IPS DF 4.7 (cell line): ENCODE measurements at regions not wholly inside any gene's neighbourhood (a gene's known extent, or its start where the extent isn't known, plus 50 kb on each side); places are given as distances from the start of the nearest gene placed in this dataset.
"Not testable (repeated sequence)": the region's sequence is repeated elsewhere in the genome, so short reads cannot be mapped to it uniquely, and the experiment has no call there.

ENCODE experiments used
- DNase-seq: peaks from one replicate; pipeline ENCODE4 v3.0.0-alpha.2; 2013; ENCODE audit warnings: low spot score; ENCODE audit errors: extremely low read depth

- no peak for DNase-seq
These were observed 133.2 kb downstream of the ADSS2 start for GRCh38 chr1:244318512-244318911.

GRCh38 chr1:244319283-244320132, 132.2 kb downstream of the ADSS2 start:
- no peak for DNase-seq

- DNase-seq: no peak
These were observed 129.5 kb downstream of the ADSS2 start for GRCh38 chr1:244322181-244322580.

GRCh38 chr1:244322791-244323521, 128.8 kb downstream of the ADSS2 start:
- no peak for DNase-seq

GRCh38 chr1:244324176-244324883, 127.4 kb downstream of the ADSS2 start:
- no peak for DNase-seq

- DNase-seq: no peak
These were observed 126.5 kb downstream of the ADSS2 start for GRCh38 chr1:244325056-244325758.

GRCh38 chr1:244326757-244327156, 125.0 kb downstream of the ADSS2 start:
- no peak for DNase-seq

- no peak for DNase-seq
These were observed 124.2 kb downstream of the ADSS2 start for GRCh38 chr1:244327533-244327932.

GRCh38 chr1:244328476-244328875, 123.2 kb downstream of the ADSS2 start:
- DNase-seq: no peak

GRCh38 chr1:244329591-244330317, 122.0 kb downstream of the ADSS2 start:
- no peak for DNase-seq

- DNase-seq: no peak
These were observed 121.4 kb downstream of the ADSS2 start for GRCh38 chr1:244330318-244330625.

GRCh38 chr1:244332761-244333160, 118.9 kb downstream of the ADSS2 start:
- not testable (repeated sequence) for DNase-seq

GRCh38 chr1:244334315-244334714, 117.4 kb downstream of the ADSS2 start:
- DNase-seq: not testable (repeated sequence)

GRCh38 chr1:244334842-244335241, 116.9 kb downstream of the ADSS2 start:
- DNase-seq: not testable (repeated sequence)

GRCh38 chr1:244335456-244335855, 116.3 kb downstream of the ADSS2 start:
- DNase-seq: no peak

GRCh38 chr1:244336232-244336899, 115.3 kb downstream of the ADSS2 start:
- no peak for DNase-seq

- no peak for DNase-seq
These were observed 113.9 kb downstream of the ADSS2 start for GRCh38 chr1:244337839-244338238.

GRCh38 chr1:244339073-244339692, 112.5 kb downstream of the ADSS2 start:
- DNase-seq: no peak

- no peak for DNase-seq
These were observed 111.9 kb downstream of the ADSS2 start for GRCh38 chr1:244339776-244340175.

GRCh38 chr1:244340396-244340795, 111.3 kb downstream of the ADSS2 start:
- no peak for DNase-seq
